Karpas-422 (cell line): ENCODE measurements at regions not wholly inside any gene's neighbourhood (a gene's known extent, or its start where the extent isn't known, plus 50 kb on each side); places are given as distances from the start of the nearest gene placed in this dataset.

Experiments used
- DNase-seq: peaks from one replicate; pipeline ENCODE4 v3.0.0-alpha.2; 2015
- H2AFZ ChIP-seq: fragments of 200-600 bp; sonication (generic); 2 replicates; pipeline ENCODE4 v1.6.1; 2014; ENCODE audit warnings: antibody characterized with exemption, low read length, mixed read lengths
- H3K27ac ChIP-seq: fragments of 200-600 bp; sonication (generic); 2 replicates; pipeline ENCODE4 v1.5.1; 2014; ENCODE audit warnings: mild to moderate bottlenecking, low read length, moderate library complexity
- H3K27me3 ChIP-seq: fragments of 200-600 bp; sonication (generic); 2 replicates; pipeline ENCODE4 v1.6.1; 2014; ENCODE audit warnings: low read length, mixed read lengths
- H3K36me3 ChIP-seq: fragments of 200-600 bp; sonication (generic); 2 replicates; pipeline ENCODE4 v1.6.1; 2014; ENCODE audit warnings: low read length, mixed read lengths; ENCODE audit not compliant: insufficient read depth
- H3K4me1 ChIP-seq: fragments of 200-600 bp; sonication (generic); 2 replicates; pipeline ENCODE4 v1.6.1; 2014; ENCODE audit warnings: mild to moderate bottlenecking, low read length, mixed read lengths
- H3K4me2 ChIP-seq: fragments of 200-600 bp; sonication (generic); 2 replicates; pipeline ENCODE4 v1.6.1; 2014; ENCODE audit warnings: low read length, low read depth, mild to moderate bottlenecking; ENCODE audit not compliant: poor library complexity, severe bottlenecking
- H3K4me3 ChIP-seq: fragments of 200-600 bp; sonication (generic); 2 replicates; pipeline ENCODE4 v1.5.1; 2014; ENCODE audit warnings: mild to moderate bottlenecking, antibody characterized with exemption, low read length, mixed read lengths
- H3K79me2 ChIP-seq: fragments of 200-600 bp; sonication (generic); 2 replicates; pipeline ENCODE4 v1.6.1; 2014; ENCODE audit warnings: mild to moderate bottlenecking, low read length, mixed read lengths
- H3K9ac ChIP-seq: fragments of 200-600 bp; sonication (generic); 2 replicates; pipeline ENCODE4 v1.6.0; 2014; ENCODE audit warnings: low read length
- H3K9me2 ChIP-seq: fragments of 200-600 bp; sonication (generic), shearing (Covaris generic); replicated peaks from 2 replicates; pipeline ENCODE4 v1.6.0; 2014; ENCODE audit warnings: mild to moderate bottlenecking, low read length, moderate library complexity; ENCODE audit not compliant: insufficient read depth
- H3K9me3 ChIP-seq: fragments of 300-700, 200-600 bp; sonication (generic); 2 replicates; pipeline ENCODE4 v1.6.1; 2014; ENCODE audit warnings: low read length, mixed read lengths
- H4K20me1 ChIP-seq: fragments of 200-600 bp; sonication (generic); 2 replicates; pipeline ENCODE4 v1.6.1; 2014; ENCODE audit warnings: mild to moderate bottlenecking, antibody characterized with exemption, low read length, low read depth; ENCODE audit not compliant: insufficient read depth

DNA sequence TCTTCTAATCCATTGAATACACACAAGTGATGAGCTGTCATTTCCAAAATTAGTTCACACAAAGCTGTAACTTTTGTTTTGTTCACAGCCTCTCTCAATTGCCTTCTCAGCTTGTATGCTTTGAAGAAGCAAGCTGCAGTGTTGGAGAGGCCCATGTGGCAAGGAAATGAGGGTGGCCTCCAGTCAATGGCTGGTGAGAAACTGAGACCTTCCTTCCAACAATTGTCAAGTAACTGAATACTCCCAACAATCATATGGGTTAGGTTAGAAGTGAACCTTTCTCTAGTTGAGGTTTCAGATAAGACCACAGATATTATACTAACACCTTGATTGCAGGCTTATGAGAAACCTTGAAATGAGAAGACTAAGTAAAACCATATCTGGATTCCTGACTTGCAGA, 82.4 kb upstream of the SOX9 start:
- H2AFZ ChIP-seq: no peak overlapping the region
- no peak overlapping the region for H3K9ac ChIP-seq
- no peaks in the 10 kb centered on the region for H3K79me2 ChIP-seq
- H4K20me1 ChIP-seq: no peaks in the 10 kb centered on the region
- no peak overlapping the region for H3K4me3 ChIP-seq
- no peaks in the 10 kb centered on the region; the same call in 1 of the 2 replicates for H3K9me3 ChIP-seq
- no peak overlapping the region for H3K27ac ChIP-seq
- H3K4me2 ChIP-seq: no peak overlapping the region
- no peaks in the 10 kb centered on the region for H3K36me3 ChIP-seq
- peaks cover 29% of the 10 kb centered on the region for H3K4me1 ChIP-seq
- no peak for DNase-seq
- H3K27me3 ChIP-seq: no peaks in the 10 kb centered on the region; the same call in 1 of the 2 replicates
- no peaks in the 10 kb centered on the region for H3K9me2 ChIP-seq

DNA sequence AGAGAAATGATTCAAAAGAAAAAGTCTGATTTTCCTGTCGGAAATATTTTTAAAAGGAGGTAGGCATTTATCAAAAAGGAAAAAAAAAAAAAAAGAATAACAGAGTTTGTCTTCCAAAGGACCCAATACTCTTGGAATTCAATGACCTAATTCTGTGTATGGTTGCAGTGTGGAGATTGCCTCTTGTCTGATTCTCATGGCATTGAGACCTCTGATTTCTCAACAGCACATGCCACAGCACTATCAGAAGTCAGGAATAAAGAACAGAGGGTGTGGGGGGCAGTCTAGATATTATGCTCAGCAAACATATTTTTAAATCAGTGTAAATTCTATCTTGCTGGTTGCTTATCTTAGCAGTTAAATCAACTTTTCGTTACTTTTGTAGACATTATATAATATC, 81.3 kb upstream of the SOX9 start:
- no peak overlapping the region for H3K4me3 ChIP-seq
- H4K20me1 ChIP-seq: no peaks in the 10 kb centered on the region
- no peaks in the 10 kb centered on the region for H3K79me2 ChIP-seq
- no peaks in the 10 kb centered on the region; the same call in 1 of the 2 replicates for H3K27me3 ChIP-seq
- H3K9me3 ChIP-seq: no peaks in the 10 kb centered on the region; the same call in 1 of the 2 replicates
- no peak for DNase-seq
- H3K9ac ChIP-seq: no peak overlapping the region
- H3K4me1 ChIP-seq: peaks cover 19% of the 10 kb centered on the region
- no peaks in the 10 kb centered on the region for H3K9me2 ChIP-seq
- no peak overlapping the region for H3K4me2 ChIP-seq
- no peak overlapping the region for H2AFZ ChIP-seq
- H3K27ac ChIP-seq: no peak overlapping the region
- H3K36me3 ChIP-seq: no peaks in the 10 kb centered on the region

DNA sequence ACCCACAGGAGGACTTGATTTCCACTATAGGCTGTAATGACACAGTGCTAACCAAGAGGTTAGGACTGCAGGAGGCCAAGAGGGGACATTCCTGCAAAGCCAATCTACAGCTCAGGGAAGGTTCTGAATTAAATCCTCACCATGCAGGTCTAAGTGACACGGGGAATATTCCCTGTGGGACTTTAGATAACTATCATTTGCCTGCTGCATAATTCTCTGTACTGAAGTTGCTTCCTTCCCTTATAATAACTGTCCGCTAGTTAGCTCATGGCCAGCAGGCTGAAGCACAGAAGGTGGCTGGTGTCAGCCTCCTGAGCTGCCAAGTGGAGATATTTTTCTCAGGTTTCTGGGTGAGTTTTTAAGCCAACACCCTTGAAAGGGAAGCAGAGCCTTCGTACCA, 74.6 kb upstream of the SOX9 start:
- no peaks in the 10 kb centered on the region for H3K36me3 ChIP-seq
- H4K20me1 ChIP-seq: no peaks in the 10 kb centered on the region
- no peaks in the 10 kb centered on the region for H3K27me3 ChIP-seq
- no peak overlapping the region for H3K27ac ChIP-seq
- no peaks in the 10 kb centered on the region for H3K79me2 ChIP-seq
- no peak for DNase-seq
- H3K4me2 ChIP-seq: no peak overlapping the region
- 0 out of 2 replicates have a peak, but pooled peaks cover 4% of the 10 kb centered on the region for H3K9me2 ChIP-seq
- peaks cover 4% of the 10 kb centered on the region for H3K4me1 ChIP-seq
- no peak overlapping the region for H3K4me3 ChIP-seq
- no peaks in the 10 kb centered on the region for H3K9me3 ChIP-seq
- no peak overlapping the region for H3K9ac ChIP-seq
- no peak overlapping the region for H2AFZ ChIP-seq

DNA sequence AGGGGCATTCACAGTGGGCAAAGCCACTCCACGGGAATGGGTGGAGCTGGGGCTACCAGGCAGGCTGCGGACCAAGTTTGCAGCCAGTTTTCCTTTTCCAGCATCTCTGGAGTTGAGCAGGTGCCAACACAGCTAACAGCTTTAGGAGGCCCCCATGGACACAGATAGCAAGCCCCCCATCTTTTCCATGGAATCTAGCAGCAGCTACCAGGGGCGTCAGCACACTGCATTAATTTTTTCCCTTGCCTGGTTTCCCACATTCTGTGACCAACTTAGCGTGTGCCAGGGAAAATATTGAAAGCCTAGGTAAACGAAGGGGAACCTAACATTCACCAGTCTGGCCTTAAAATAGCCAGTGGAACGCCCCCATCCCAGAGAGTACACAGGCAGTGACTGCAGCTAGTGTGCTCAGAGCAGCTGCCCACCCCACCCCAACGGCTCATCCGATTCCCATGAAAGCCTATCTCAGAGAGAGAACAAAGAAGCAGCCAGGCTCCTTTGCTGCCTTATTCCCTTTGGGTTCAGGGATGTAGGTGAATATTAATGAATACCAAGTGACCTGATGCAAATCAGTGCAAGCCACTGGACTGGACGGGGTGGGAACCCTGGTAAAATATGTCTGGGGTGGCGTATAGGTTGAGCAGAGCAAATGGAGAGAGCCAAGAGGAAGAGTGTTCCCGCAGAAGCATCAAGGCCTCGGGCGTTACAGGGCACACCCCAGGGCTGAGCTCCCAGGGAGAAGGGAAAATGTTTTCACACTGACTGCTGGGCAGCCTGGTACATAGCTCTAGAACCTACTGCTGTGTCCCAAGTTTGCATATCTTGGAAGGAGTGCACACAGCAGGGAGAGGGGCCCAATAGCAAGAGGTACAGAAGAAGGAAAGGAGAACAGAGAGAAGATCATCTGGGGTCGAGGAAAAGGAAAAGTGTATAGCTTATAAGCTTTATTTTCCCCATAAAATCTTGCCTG, 73.9 kb upstream of the SOX9 start:
- Histone ChIP-seq H3K9me2 (0 out of 2 replicates have a peak, but pooled peaks cover 4% of the 10 kb centered on the region), H3K36me3 (no peaks in the 10 kb centered on the region), H2AFZ (no peak overlapping the region), H3K9ac (no peak overlapping the region), H3K79me2 (no peaks in the 10 kb centered on the region), H3K4me1 (peaks cover 4% of the 10 kb centered on the region), H3K9me3 (no peaks in the 10 kb centered on the region), H3K4me3 (no peak overlapping the region), H3K4me2 (no peak overlapping the region), H3K27ac (no peak overlapping the region), H3K27me3 (no peaks in the 10 kb centered on the region), H4K20me1 (no peaks in the 10 kb centered on the region)
- DNase-seq: no peak

DNA sequence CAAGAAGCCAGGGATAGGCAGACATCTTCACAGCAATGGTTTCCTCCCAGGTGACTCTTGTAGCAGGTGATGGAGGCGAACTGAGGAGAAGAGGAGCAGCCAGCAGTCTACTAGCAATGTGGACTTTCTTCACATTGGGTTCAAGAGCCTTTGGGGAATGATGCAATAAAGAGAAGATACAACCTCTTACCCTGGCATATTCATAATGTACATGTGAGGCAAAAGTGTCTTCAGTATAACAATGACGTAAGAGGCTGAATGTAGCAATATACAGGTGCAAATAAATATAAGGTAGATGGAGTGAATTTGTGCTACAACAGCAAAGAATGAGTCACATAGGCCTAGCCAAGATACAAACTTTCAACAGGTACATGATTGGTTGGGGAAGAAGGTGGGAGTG, 70.9 kb upstream of the SOX9 start:
- no peak overlapping the region for H3K4me2 ChIP-seq
- H3K9me3 ChIP-seq: no peaks in the 10 kb centered on the region
- H3K9ac ChIP-seq: no peak overlapping the region
- no peaks in the 10 kb centered on the region for H3K27me3 ChIP-seq
- no peaks in the 10 kb centered on the region for H4K20me1 ChIP-seq
- no peaks in the 10 kb centered on the region for H3K79me2 ChIP-seq
- no peak overlapping the region for H3K27ac ChIP-seq
- H3K9me2 ChIP-seq: 0 out of 2 replicates have a peak, but pooled peaks cover 4% of the 10 kb centered on the region
- H3K4me1 ChIP-seq: peaks cover 4% of the 10 kb centered on the region
- H2AFZ ChIP-seq: no peak overlapping the region
- no peaks in the 10 kb centered on the region for H3K36me3 ChIP-seq
- no peak overlapping the region for H3K4me3 ChIP-seq
- no peak for DNase-seq

DNA sequence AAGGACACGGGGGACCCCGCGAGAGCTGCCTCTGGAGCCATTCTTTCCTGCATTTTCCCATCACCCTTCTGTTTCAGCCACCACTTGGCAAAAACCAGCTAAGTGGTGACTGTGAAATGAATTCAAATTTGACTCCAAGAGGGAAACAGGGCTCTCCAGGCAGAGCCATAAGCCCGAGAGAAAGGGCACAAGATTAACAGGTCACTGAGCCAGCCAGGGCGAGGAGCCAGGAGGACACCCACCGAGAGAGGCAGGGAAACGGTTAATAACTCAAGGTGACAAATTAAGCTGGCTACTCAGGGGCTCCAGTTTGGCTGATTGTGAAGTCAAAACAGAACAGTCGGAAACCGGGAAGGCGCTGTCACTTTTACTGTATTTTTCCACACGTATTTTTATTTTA, 67.8 kb upstream of the SOX9 start:
- Histone ChIP-seq H3K9ac (no peak overlapping the region), H3K4me3 (no peak overlapping the region), H3K9me3 (no peaks in the 10 kb centered on the region), H2AFZ (no peak overlapping the region), H3K27me3 (no peaks in the 10 kb centered on the region), H3K79me2 (no peaks in the 10 kb centered on the region), H3K27ac (no peak overlapping the region), H3K4me2 (no peak overlapping the region), H3K4me1 (no peaks in the 10 kb centered on the region), H4K20me1 (no peaks in the 10 kb centered on the region), H3K36me3 (no peaks in the 10 kb centered on the region), H3K9me2 (0 out of 2 replicates have a peak, but pooled peaks cover 4% of the 10 kb centered on the region)
- DNase-seq: no peak

DNA sequence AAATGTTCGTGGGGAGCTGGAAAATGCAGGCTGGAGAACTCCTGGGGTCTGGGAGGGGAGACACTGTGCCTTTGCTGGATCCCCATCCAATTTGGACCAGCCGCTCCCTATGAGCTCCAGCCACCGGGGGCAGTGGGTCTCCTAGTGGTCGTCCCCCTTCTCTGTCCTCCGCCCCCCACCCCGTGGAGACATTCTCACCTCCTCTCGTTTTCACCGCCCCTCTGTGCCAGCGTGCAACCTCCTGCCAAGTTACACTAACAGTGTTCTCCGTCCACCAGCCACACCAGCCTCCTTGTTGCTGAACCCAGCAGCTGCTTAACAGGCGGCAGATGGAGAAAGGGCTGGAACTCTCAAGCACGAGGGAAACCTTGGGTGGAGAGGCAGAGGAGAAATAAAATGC, 67.4 kb upstream of the SOX9 start:
- H3K9me3 ChIP-seq: no peaks in the 10 kb centered on the region
- 0 out of 2 replicates have a peak, but pooled peaks cover 4% of the 10 kb centered on the region for H3K9me2 ChIP-seq
- H3K4me2 ChIP-seq: no peak overlapping the region
- no peaks in the 10 kb centered on the region for H3K79me2 ChIP-seq
- no peak overlapping the region for H2AFZ ChIP-seq
- H3K4me3 ChIP-seq: no peak overlapping the region
- H3K27me3 ChIP-seq: no peaks in the 10 kb centered on the region
- no peaks in the 10 kb centered on the region for H3K4me1 ChIP-seq
- no peaks in the 10 kb centered on the region for H3K36me3 ChIP-seq
- H3K27ac ChIP-seq: no peak overlapping the region
- H4K20me1 ChIP-seq: no peaks in the 10 kb centered on the region
- H3K9ac ChIP-seq: no peak overlapping the region
- DNase-seq: no peak

DNA sequence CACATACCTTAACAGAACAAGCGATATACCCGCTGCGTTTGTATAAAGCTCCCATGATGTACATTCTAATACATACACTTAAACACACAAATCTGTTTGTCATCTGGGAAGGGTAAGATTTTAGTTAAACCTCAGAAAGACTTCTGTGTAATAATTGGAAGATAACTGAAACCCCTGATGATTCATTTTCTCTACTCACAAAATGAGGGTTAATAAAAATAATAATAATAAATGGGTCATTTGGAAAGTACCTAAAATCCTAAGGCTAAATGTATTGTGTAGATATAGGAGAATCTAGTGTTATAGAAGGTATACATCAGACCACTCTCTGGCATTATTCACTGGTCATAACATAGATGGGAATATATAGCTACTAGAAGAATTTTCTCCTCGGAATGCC, 64.7 kb upstream of the SOX9 start:
- H3K27me3 ChIP-seq: no peaks in the 10 kb centered on the region
- H3K79me2 ChIP-seq: no peaks in the 10 kb centered on the region
- no peak overlapping the region for H2AFZ ChIP-seq
- no peaks in the 10 kb centered on the region for H3K9me2 ChIP-seq
- H3K9me3 ChIP-seq: no peaks in the 10 kb centered on the region
- H3K27ac ChIP-seq: no peak overlapping the region
- no peak for DNase-seq
- H3K4me1 ChIP-seq: no peaks in the 10 kb centered on the region
- no peaks in the 10 kb centered on the region for H3K36me3 ChIP-seq
- H4K20me1 ChIP-seq: no peaks in the 10 kb centered on the region
- no peak overlapping the region for H3K4me2 ChIP-seq
- no peak overlapping the region for H3K9ac ChIP-seq
- H3K4me3 ChIP-seq: no peak overlapping the region
